ENCODE measurements at regions not wholly inside any gene's neighbourhood (a gene's known extent, or its start where the extent isn't known, plus 50 kb on each side); places are given as distances from the start of the nearest gene placed in this dataset.
A peak's percentile ranks its signal among the peaks of the same experiment; 100 is the strongest.
"Not testable (repeated sequence)": the region's sequence is repeated elsewhere in the genome, so short reads cannot be mapped to it uniquely, and the experiment has no call there.

DNA sequence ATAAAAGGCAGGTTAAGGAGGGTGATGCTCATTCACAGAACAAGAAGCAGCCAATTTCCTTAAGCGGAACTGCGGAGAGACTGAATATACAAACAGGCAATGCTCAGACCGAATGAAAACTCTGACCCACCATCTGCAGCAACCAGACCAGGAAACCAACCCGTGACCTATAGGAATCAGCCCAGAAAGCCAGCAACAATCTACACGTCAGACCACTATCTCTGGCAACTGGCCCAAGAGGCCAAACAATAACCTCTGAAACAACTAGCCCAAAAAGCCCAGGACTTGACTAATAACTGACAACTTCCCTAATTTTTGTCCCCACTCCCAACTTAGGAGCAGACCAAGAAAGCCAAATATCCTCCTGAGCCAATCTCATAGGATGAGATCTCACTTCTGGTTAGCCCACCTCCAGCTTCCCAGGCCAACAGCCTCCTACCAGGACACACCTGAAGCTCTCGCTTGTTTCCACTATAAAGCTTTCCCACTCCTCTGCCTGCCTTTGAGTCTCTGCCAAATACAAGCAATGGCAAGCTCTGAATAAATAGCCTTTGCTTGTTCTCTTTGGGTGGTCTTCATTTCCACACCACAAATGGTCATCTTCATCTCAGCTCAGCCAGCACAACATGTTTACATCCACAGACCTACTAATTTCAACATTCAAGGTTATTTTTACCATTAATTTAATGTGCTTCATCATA, 168.5 kb downstream of the HSD17B3 start:
- no peak for DNase-seq (ENCODE audit: low read depth in 4 of 4, low spot score in 1 of 4)

DNA sequence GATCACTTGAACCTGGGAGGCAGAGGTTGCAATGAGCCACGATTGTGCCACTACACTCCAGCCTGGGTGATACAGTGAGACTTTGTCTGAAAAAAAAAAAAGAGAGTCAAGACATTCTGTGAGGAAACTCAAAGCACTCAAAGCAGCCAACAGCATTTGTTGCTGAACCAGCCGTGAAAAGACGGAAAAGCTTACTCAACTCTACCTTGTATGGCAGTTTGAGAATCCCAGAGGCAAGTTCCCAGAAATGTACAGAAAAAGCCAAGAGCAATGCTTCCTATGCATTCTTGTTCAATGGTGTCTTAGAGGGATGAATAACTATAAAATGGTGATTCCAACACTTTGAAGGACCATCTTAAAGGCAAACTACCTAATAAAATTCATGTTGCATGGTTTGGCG, 170.2 kb downstream of the HSD17B3 start:
- DNase-seq (ENCODE audit: low read depth in 4 of 4, low spot score in 1 of 4) = no peak

DNA sequence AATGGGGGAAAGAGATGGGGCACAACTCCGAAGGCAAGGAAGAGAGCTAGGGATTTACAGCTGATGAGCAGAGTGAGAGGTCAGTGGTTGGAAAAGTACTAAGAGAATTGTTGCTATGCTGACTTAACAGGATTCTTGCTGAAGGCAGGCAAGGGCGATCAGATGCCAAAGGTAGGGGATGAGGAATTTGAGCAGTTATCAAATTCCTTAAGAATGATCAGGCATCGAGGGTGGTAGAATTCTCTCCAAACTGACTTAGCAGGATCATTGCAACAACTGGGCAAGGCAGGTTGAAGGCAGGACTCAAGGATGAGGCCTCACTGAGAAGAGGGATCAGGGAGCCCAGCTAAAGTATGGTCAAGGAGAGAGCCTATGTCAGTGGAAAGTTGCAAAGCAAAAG, 171.0 kb downstream of the HSD17B3 start:
- no peak for DNase-seq (ENCODE audit: low read depth in 4 of 4, low spot score in 1 of 4)

DNA sequence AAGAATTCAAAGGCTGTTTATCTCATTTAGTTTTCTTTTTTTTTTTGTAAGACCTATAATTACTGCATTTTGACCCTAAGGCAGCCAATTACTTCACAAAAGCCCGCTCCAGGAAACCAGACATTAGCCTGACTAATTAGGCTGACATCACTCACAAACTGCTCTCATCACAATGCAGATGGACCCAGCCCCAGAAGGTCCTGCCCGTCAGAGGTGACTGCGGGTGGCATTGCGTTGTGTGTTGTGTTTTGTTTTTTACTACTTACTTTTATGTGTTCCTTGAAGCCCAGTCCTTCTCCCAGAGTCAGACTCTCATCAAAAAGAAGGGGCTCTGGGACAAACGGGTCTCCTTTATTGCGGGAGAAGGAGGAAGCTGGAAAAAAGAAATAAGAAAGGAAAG, 172.2 kb downstream of the HSD17B3 start:
- DNase-seq (ENCODE audit: low read depth in 4 of 4, low spot score in 1 of 4) = no peak

DNA sequence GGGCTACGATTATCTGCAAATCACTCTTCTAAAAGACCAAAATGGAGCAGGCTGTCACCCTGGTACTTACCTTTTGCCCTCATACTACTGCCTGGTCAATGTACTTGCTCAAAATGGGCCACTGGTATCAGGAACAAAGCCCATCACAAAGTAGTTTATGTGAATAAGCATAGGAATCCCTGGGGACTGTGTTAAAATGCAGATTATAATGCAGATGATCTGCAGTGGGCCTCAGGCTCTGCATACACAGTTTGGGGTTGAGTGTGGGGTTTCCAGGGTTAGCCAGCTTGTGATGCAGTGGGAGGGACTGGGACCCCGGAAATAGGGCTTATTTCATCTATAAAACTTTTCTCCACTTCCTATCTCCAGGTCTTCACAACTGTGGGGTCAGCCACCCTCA, 173.1 kb downstream of the HSD17B3 start:
- no peak for DNase-seq (ENCODE audit: low read depth in 4 of 4, low spot score in 1 of 4)

DNA sequence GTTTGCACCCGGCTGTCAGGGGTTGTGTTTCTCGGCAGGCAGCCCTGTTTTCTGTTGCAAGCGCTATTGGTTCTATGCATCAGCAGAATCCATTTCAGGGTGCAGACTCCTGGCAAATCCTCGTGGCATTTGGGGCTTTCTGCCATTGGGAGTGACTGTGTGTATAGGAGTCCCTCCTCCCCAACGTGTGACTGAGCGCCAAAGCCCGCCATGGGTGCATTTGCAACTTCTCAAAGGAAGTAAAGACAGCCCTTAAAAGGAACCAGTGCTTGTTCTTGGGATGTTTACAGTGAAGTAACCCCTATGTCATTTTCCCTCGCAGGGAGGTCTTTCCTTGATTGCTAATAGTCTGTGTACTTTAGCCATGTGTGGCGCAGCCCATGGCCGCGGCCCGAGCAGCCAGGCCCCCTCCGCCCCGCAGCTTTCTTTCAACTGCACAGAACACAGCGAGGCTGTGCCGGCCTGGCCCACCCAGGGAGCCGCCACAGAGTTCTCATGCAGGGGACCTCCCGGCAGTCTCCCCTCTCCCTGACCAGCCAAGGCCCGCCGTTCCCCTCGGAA, 175.6 kb downstream of the HSD17B3 start:
- no peak for DNase-seq (ENCODE audit: low read depth in 4 of 4, low spot score in 1 of 4)

DNA sequence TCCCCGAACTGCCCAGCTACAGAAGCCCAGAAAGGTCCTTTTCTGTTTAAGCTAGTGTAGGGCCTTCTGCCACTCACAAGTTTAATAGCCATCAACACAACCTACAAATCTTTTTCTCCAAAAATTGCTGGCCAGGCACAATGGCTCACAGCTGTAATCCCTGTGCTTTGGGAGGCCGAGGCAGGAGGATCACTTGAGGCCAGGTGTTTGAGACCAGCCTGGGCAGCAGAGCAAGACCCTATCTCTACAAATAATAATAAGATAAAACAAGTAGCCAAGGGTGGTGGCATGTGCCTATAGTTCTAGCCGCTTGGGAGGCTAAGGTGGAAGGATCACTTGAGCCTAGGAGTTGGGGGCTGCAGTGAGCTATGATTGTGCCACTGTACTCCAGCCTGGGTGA, 176.4 kb downstream of the HSD17B3 start:
- no peak for DNase-seq (ENCODE audit: low read depth in 4 of 4, low spot score in 1 of 4)

DNA sequence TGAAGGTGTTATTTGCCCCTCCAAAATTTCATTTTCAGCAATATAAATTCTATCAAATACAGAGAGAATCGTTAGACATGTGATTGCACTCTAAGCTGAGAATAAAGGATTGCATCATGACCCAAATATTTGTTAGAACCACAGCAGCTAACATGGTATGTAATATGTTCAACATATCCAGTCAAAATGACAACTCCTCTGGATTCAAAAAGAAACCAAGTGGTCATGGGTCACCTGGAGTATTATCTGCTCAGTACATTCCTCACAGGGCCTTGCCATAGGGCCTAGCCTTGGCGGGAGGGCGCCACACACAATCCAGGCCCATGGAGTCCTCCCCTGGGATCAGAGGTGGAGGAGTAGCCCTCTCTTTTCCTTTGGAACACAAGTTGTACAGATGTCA, 179.2 kb downstream of the HSD17B3 start:
- DNase-seq (ENCODE audit: low read depth in 4 of 4, low spot score in 1 of 4) = no peak

DNA sequence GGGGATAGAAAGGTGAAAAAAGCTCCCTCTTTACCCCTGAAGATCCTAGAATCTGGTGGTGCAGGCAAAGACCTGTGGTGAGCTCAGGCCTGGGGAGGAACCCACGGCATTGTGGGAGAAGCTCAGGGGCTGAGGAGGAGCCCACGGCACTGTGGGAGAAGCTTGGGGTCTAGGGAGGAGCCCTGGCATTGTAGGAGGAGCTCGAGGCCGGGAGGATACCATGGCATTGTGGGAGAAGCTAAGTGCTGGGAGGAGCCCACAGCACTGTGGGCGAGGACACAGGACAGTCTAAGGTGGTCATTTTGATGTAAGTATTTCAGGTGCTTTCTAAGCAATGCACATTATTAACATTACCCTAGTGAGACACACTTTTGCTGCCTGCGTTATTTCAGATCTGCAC, 179.7 kb downstream of the HSD17B3 start:
- DNase-seq (ENCODE audit: low read depth in 4 of 4, low spot score in 1 of 4) = no peak

DNA sequence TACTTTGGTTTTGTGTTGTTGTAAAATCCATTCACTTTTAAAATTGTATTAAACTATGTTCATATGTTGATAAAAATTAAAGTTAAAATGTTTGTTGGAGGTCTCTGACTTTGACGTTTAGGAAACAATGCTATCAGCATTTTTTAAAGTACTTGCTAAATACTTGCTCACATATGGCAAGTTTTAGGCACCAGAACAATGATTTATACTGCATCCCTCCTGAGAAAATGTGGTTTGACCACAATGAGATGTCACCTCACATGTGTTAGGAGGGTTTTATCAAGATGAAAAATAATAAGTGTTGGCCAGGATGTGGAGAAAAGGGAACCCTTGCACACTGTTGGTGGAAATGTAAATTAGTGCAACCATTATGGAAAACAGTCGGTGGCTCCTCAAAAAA, 180.8 kb downstream of the HSD17B3 start:
- DNase-seq (ENCODE audit: low read depth in 4 of 4, low spot score in 1 of 4) = no peak

DNA sequence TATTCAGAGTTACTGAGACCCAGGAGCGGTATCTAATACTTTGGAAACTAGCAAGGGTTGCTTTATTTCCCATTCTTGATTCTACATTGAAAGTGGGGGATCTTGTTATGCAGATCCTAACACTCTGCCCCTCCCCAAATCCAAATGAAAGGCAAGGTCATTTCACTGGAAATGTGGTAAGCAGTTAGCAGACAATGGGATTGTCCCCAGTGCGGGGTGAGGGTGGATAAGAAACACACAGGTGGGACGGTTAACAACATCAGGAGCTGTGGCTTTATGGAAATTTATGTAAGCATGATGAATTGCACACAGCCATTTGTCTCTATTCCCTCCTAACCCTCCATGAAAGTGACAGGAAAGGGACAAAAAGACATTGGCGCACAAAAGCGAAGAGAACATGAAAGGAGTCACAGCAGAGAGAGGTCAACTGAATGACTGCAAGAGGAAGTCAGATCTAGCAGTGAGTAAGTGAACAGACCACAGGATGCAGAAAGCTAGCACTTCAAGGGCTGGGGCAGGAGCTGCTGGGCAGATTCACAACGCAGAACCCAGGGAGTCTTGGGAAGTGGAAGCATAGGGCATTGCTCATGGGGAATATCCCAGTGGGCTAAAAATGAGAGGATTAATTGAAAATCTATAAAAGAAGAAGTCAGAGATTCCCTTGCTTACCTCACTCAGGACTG, 184.4 kb downstream of the HSD17B3 start:
- no peak for DNase-seq (ENCODE audit: low read depth in 4 of 4, low spot score in 1 of 4)

DNA sequence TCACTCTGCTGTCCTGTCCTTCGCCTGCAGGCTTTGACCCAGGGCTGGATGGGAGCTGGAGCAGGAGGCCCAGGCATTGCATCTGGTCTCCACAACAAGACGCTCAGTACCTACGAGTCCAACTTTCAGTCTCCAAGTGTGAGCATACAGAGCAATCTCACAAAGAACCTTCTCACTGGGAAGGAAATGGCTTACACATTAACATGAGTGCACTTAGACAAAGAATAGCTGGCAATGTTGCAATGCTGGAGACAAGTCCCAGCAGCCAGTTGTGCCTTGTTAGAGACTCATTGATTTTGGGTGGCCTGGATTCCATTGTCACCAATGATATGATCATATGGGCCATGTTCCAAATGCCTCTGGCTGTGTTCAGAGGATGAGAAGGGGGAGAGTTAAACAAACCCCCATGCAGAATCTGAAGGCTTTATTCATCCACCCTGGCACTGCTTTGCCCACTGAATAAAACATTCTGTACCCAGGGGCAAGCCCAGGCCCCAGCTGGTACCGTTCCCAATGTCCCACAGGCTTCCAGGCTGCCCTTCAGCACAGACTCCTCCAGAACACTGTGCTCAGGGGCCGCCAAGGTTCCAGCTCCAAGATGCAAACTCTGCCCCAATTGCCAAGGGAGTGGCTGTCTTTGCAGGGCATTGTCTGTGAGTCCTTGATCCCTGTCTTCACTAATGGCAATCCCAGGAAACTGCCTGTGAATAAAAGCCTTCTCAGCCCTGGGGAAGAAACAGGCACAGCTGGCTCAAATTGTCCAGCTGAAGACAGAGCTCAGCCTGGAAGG, 185.5 kb downstream of the HSD17B3 start:
- DNase-seq (ENCODE audit: low read depth in 4 of 4, low spot score in 1 of 4) = no peak

DNA sequence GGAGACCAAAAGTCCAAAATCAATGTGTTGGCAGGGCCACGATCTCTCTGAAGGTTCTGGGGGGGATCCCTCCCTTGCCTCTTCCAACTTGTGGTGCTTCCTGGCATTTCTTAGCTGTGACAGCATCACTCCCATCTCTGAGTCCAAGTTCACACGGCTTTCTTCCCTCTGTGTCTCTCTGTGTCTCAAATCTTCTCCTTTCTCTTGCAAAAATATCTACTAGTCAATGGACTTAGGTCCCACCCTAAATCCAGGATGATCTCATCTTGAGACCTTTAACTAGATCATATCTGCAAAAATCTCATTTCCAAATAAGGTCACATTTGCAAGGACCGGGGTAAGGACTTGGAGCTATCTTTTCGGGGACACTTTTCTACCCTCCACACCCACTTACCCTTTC, 186.1 kb downstream of the HSD17B3 start:
- no peak for DNase-seq (ENCODE audit: low read depth in 4 of 4, low spot score in 1 of 4)

DNA sequence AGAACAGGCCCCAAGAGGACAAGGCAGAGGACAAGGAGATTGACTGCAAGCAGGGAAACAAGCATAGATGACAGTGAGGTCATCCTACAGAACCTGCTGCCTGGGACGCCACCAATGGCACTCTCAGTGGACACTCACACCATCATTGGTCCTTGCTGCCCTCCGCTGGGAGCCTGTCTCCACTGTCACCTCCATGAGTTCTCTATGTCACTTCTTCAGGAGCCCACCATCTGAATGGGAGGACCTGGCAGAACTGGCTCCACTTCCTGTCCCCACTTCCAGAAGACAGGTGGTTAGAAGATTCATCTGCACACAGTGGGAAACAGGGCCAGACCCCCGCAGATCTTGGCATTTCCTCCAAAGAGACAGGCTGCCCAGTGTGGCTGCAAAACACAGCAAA, 188.9 kb downstream of the HSD17B3 start:
- DNase-seq (ENCODE audit: low read depth in 4 of 4, low spot score in 1 of 4) = no peak

DNA sequence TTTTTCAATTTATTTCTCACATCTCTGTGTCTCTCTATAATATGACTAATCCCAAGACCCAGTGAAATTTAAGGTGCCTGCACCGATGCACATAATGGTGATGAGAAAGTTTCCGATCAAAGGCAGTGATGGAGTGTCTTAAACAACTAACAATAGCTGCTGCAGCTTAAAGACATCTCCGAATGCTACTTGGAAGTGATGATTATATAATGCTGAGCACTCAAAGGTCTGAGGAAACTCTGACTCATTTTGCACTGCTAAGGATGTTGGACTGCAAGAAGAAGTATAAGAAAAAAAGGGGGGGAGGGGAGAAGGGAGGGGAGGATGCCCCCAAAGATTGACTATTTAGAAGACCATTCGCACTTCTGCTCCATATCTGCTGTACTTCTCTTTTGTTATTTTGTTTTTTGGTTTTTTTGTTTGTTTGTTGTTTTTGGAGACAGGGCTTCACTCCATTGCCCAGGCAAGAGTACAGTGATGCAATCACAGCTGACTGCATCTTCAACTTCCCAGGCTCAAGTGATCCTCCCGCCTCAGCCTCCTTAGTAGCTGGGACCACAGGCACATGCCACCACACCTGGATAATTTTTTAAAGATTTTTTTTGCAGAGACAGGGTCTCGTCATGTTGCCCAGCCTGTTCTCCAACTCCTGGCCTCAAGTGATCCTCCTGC, 192.2 kb downstream of the HSD17B3 start:
- DNase-seq (ENCODE audit: low read depth in 4 of 4, low spot score in 1 of 4) = no peak

DNA sequence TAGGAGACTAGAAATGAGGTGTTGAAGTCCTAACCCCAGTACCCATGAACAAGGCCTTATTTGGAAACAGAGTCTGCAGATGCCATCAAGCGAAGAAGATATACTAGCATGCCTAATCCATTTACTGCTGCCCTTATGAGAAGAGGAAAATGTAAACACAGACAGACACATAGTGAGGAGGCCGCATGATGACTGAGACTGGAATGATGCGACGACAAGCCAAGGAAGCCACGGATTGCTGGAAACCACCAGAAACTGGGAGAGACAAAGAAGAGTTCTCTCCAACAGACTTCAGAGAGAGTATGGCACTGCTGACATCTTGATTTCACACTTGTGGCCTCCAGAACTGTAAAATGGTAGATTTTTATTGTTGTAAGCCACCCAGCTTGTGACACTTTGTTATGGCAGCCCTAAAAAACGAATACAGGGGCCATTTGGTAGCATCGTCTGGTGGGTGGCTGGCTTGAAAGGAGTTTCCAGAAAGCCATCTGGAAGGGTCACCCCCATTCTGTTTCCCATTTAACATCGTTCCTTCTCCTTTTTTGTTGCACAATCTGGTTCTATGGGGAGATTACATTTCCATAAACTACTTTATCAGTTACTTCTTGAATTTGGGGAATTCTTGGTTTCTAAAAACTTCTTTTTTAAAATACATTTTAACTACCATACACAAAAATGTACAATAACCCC, 193.1 kb downstream of the HSD17B3 start:
- DNase-seq (ENCODE audit: low read depth in 4 of 4, low spot score in 1 of 4) = no peak

DNA sequence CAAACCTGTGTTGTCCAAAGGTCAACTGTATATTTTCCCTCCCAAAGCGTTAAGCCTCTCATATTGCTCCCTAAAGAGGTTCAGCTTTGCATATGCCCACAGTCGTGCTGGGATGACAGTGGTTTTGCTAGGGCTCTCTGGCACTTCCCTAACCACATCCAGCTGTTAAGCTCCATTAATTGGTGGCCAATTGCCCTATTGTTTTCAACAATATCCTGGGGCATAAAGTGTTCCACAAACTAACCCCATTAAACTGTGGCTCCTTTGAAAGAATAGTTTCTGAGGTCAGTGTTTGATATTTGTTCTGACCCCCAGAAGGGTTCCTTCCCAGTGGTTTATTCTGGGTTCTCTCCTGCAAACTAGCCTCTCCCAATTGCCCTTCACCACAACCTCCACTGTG, 194.5 kb downstream of the HSD17B3 start:
- no peak for DNase-seq (ENCODE audit: low read depth in 4 of 4, low spot score in 1 of 4)

DNA sequence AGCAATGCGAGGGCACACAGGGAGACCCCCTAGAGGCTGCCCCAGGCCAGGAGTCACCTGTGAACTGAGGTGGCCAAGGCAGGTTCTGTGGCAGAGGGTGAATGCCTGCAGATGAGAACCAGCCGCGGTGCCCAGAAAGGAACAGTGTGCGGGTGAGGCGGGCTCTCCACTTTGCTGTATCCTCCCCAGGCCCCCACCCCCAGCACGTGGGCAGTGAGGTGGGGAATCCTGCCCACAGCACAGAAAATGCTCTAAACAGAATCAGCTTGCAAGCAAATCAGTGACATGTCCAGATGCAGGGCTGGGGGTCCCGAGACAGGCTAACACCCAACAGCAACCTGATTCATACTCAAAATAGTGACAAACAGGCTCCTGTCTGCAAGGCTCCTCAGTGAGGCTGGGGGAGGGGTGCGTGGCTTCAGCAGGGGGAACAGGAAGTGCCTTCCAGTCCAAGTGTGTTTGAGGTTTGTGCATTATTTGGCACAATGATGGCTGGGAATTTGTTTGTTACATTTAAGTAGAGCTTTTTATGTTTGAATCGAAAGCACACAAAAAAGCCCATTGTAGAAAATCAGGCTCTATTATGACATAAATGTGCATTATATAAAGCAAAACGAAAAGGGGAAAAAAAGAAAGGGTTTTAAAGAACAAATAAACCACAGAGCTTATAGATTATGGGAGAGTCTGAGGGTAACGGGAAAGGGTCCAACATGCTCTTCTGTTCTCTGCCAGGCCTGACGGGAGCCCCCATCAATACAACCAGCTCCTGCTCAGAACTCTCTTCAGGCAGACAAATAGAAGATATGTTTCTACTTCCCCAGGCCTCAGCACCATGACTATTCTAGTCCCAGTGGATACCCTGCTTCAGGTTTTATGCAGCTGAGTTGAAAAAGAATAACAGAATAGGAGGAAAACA, 201.3 kb downstream of the HSD17B3 start:
- DNase-seq (ENCODE audit: low read depth in 4 of 4, low spot score in 1 of 4) = peak in 1 of 4 experiments; percentile 4

DNA sequence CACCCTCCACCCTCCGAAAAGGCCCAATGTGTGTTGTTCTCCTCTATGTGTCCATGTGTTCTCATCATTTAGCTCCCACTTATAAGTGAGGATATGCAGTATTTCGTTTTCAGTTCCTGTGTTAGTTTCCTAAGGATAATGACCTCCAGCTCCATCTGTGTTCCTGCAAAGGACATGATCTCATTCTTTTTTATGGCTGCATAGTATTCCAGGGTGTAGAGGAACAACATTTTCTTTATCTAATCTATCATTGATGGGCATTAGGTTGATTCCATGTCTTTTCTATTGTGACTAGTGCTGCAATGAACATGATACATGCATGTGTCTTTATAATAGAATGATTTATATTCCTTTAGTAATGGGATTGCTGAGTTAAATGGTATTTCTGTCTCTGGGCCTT, 211.3 kb downstream of the HSD17B3 start:
- DNase-seq (ENCODE audit: low read depth in 4 of 4, low spot score in 1 of 4) = not testable (repeated sequence)

All from stimulated activated CD4-positive, alpha-beta T cell treated with anti-CD3 and anti-CD28 coated beads, Interleukin-1b, Interleukin-23, amount 100 ng/mL, for 24 hours (primary cell).